OCI-LY7 (cell line): ENCODE measurements at regions not wholly inside any gene's neighbourhood (a gene's known extent, or its start where the extent isn't known, plus 50 kb on each side); places are given as distances from the start of the nearest gene placed in this dataset. TPM values are rescaled to one million over a fixed set of nuclear protein-coding genes. Genes with fewer than 3 reads are reported as not detected.

Experiments
- small RNA-seq: library from RNA; depleted of rRNA; stranded (forward); fragments of <200 nt; gene quantifications from one replicate; pipeline ENCODE3, GENCODE V24; 2014

Small RNAs in the stretch of these regions (small RNA-seq; reads per million reads assigned to genes)
- gene GNG5P5 (not detected), gene RN7SL700P (not detected)
